K562 (cell line): ENCODE measurements at regions not wholly inside any gene's neighbourhood (a gene's known extent, or its start where the extent isn't known, plus 50 kb on each side); places are given as distances from the start of the nearest gene placed in this dataset.

ENCODE experiments used
- ATAC-seq: fragments of 200-7000 bp; cut with Tn5 transposase; 3 replicates; pipeline ENCODE4 v1.9.1; 2020; ENCODE audit warnings: moderate library complexity
- BruUV-seq: library from RNA; stranded (reverse); fragments of 400-500 nt; replicated peaks from 2 replicates; lab custom pipeline; 2021; lab: Mats Ljungman, UMichigan
- CTCF ChIA-PET: fragments of 300-600 bp; formaldehyde crosslinking; extraction: SDS; loops from one replicate; lab custom pipeline; 2021; ENCODE audit warnings: low intra/inter-chr PET ratio; lab: Yijun Ruan, JAX
- POLR2A ChIA-PET: fragments of 300-600, 350-650 bp; sonication (Branson Sonifier 250); formaldehyde crosslinking; extraction: SDS; loops from one replicate; lab custom pipeline; 2021; ENCODE audit warnings: antibody characterized with exemption, inconsistent platforms; lab: Yijun Ruan, JAX
- DNase-seq, 4 experiments: peaks; one replicate each; pipeline versions ENCODE4 v3.0.0 to v3.0.0-alpha.2; 2011 to 2018; ENCODE audit warnings: low spot score in 3 of 4, mixed read lengths in 3 of 4; ENCODE audit errors: extremely low read depth in 1 of 4
- FAIRE-seq: peaks from 2 replicates; lab custom pipeline; 2011; peaks lifted over from hg19 to GRCh38; lab: Jason Lieb, UNC
- H2AFZ ChIP-seq: 2 replicates; pipeline ENCODE4 v1.6.0; 2011; ENCODE audit warnings: low read depth, low read length, control low read depth, inconsistent platforms
- H3K27ac ChIP-seq: fragments of 200-600 bp; 3 replicates; pipeline ENCODE4 v1.8.0; 2011; ENCODE audit warnings: low read depth, mild to moderate bottlenecking, control low read depth, inconsistent platforms, low read length, moderate library complexity, mixed read lengths; ENCODE audit errors: extremely low read depth
- H3K27me3 ChIP-seq, 2 experiments: fragments of 300-600 bp in 1 of 2; 2 replicates in 1 of 2; 3 replicates in 1 of 2; pipeline versions ENCODE4 v1.6.0 to v1.8.0; 2011; ENCODE audit warnings: inconsistent platforms in 2 of 2, low read length in 2 of 2, mild to moderate bottlenecking in 1 of 2, mixed read lengths in 1 of 2, moderate library complexity in 1 of 2; ENCODE audit not compliant: control insufficient read depth in 2 of 2, insufficient read depth in 2 of 2
- H3K36me3 ChIP-seq: fragments of 300-600 bp; 3 replicates; pipeline ENCODE4 v1.8.0; 2011; ENCODE audit warnings: mild to moderate bottlenecking, low read length, inconsistent platforms; ENCODE audit not compliant: control insufficient read depth, insufficient read depth
- H3K4me1 ChIP-seq, 2 experiments: fragments of 200-600 bp in 1 of 2; replicated peaks in 1 of 2; 2 replicates in 1 of 2; 3 replicates in 1 of 2; pipeline versions ENCODE4 v1.5.1 to v1.8.0; 2011; ENCODE audit warnings: inconsistent platforms in 2 of 2, low read length in 2 of 2, mild to moderate bottlenecking in 1 of 2, mixed read lengths in 1 of 2, moderate library complexity in 1 of 2; ENCODE audit not compliant: control insufficient read depth in 2 of 2, insufficient read depth in 2 of 2
- H3K4me2 ChIP-seq: 2 replicates; pipeline ENCODE4 v1.6.1; 2011; ENCODE audit warnings: low read length, control low read depth, inconsistent platforms, mixed read lengths; ENCODE audit not compliant: insufficient read depth
- H3K4me3 ChIP-seq: fragments of 200-600 bp; sonication (generic), shearing (Covaris generic); 2 replicates; pipeline ENCODE4 v1.5.1; 2016; ENCODE audit warnings: control low read depth, inconsistent platforms
- H3K79me2 ChIP-seq: fragments of 200-600 bp; 3 replicates; pipeline ENCODE4 v1.8.0; 2011; ENCODE audit warnings: low read length, inconsistent platforms; ENCODE audit not compliant: control insufficient read depth, insufficient read depth
- H3K9ac ChIP-seq, 2 experiments: 2 replicates each; pipeline versions ENCODE4 v1.6.0 to v1.6.1; 2011; ENCODE audit warnings: low read depth in 2 of 2, low read length in 2 of 2, control low read depth in 1 of 2, inconsistent platforms in 1 of 2, mild to moderate bottlenecking in 1 of 2, mixed read lengths in 1 of 2; ENCODE audit not compliant: insufficient read depth in 1 of 2
- H3K9me1 ChIP-seq: one replicate; pipeline ENCODE4 v1.6.0; 2011; ENCODE audit warnings: inconsistent platforms, mild to moderate bottlenecking, low read length, moderate library complexity; ENCODE audit not compliant: control insufficient read depth, insufficient read depth
- H3K9me3 ChIP-seq: replicated peaks from 2 replicates; pipeline ENCODE4 v1.5.1; 2011; ENCODE audit warnings: low read depth, low read length, inconsistent platforms; ENCODE audit not compliant: control insufficient read depth, insufficient read depth
- H4K20me1 ChIP-seq: replicated peaks from 2 replicates; pipeline ENCODE4 v1.6.1; 2011; ENCODE audit warnings: low read length, inconsistent platforms, mixed read lengths; ENCODE audit not compliant: control insufficient read depth, insufficient read depth
- CBFA2T2 ChIP-seq: fragments of 450-650 bp; conservative IDR thresholded peaks from 2 replicates; pipeline ENCODE4 v1.6.1; 2017; ENCODE audit warnings: mild to moderate bottlenecking
- HDAC2 ChIP-seq: fragments of 450-650 bp; IDR thresholded peaks from 2 replicates; pipeline ENCODE4 v1.6.1; 2016; ENCODE audit warnings: mild to moderate bottlenecking
- PML ChIP-seq: IDR thresholded peaks from 2 replicates; pipeline ENCODE4 v1.6.1; 2012; ENCODE audit warnings: low read length, inconsistent platforms
- ZEB2 ChIP-seq: fragments of 450-650 bp; IDR thresholded peaks from 2 replicates; pipeline ENCODE4 v1.6.1; 2016
- ZNF311 ChIP-seq: fragments of 250-450 bp; sonication (Bioruptor Pico); IDR thresholded peaks from 2 replicates; pipeline ENCODE4 v1.4.0; 2020; ENCODE audit warnings: mild to moderate bottlenecking, moderate library complexity
- ZNF354B ChIP-seq: fragments of 250-450 bp; sonication (Bioruptor Pico); IDR thresholded peaks from 2 replicates; pipeline ENCODE4 v1.4.0; 2020
- ZNF76 ChIP-seq: fragments of 250-450 bp; sonication (Bioruptor Pico); IDR thresholded peaks from 2 replicates; pipeline ENCODE4 v1.4.0; 2020; ENCODE audit warnings: mild to moderate bottlenecking, moderate library complexity, borderline replicate concordance
- ZNF77 ChIP-seq: fragments of 250-450 bp; sonication (Bioruptor Pico); IDR thresholded peaks from 2 replicates; pipeline ENCODE4 v1.5.0; 2020
- WGBS: fragments of 100-300 bp; shearing (Covaris generic); methylation state at CpG from one replicate; pipeline ENCODE4 v1.1.6; 2016; ENCODE audit warnings: low coverage, mixed read lengths; ENCODE audit not compliant: insufficient coverage; ENCODE audit errors: missing lambda C conversion rate; 5-methylcytosine and 5-hydroxymethylcytosine counted together
- in situ Hi-C: fragments of 300-500 bp; cut with MboI; formaldehyde crosslinking; loops from 4 replicates; pipeline ENCODE4 v1.15.0; 2018; ENCODE audit warnings: inconsistent platforms, mixed read lengths
- intact Hi-C: fragments of 100-400 bp; cut with micrococcal nuclease; formaldehyde crosslinking; loops from 2 replicates; pipeline ENCODE4 v1.14.2; 2022
- TF ChIP-seq, protein P1 (sequence below): IDR thresholded peaks from 2 replicates; pipeline ENCODE4 v1.6.1; 2012; ENCODE audit warnings: low read depth, low read length, improper control_type of control experiment, borderline replicate concordance
- TF ChIP-seq, protein P2 (sequence below): sonication (generic); formaldehyde crosslinking; IDR thresholded peaks from 2 replicates; pipeline ENCODE4 v1.8.1; 2023; ENCODE audit warnings: mild to moderate bottlenecking, missing genetic modification reagents
- TF ChIP-seq, protein P3 (sequence below): fragments of 250-450 bp; sonication (Bioruptor Pico); IDR thresholded peaks from 2 replicates; pipeline ENCODE4 v1.4.0; 2020; ENCODE audit warnings: borderline replicate concordance
- TF ChIP-seq, protein P4 (sequence below): fragments of 200-800 bp; sonication (Bioruptor generic); IDR thresholded peaks from 2 replicates; pipeline ENCODE4 v1.6.1; 2016; ENCODE audit warnings: missing genetic modification characterization, missing compliant biosample characterization

DNA sequence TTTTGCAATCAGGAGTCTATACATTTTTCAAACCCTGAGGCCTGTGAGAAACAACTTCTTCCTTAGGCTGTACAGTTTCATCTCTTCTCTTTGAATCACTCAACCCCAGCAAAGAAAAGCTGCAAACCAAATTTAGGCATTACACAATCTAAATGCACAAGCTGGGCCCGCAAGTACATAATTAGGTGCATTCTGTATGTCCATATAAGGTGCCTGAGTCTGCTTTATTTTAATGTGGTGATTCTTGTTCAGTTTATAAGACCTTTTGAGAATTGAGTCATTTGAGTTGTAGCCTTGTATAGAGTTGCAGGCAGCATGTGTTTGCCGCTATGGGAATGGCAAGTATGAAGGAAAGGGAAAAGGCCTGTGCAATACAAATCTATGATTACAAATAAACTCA, 709.6 kb upstream of the MARCKS start:
- Histone ChIP-seq H3K9me3 (no peaks in the 10 kb centered on the region), H3K27ac (no peak overlapping the region), H3K9me1 (no peaks in the 10 kb centered on the region), H3K79me2 (no peaks in the 10 kb centered on the region), H4K20me1 (no peaks in the 10 kb centered on the region), H3K4me3 (no peak overlapping the region), H2AFZ (no peak overlapping the region), H3K4me2 (no peak overlapping the region), H3K9ac (no peak overlapping the region), H3K36me3 (no peaks in the 10 kb centered on the region), H3K27me3 (no peaks in the 10 kb centered on the region), H3K4me1 (no peaks in the 10 kb centered on the region)
- in situ Hi-C loops: no loop called here
- 7% methylated on average over 2 of the region's 2 CpGs for WGBS
- no peak for ATAC-seq
- no peak for DNase-seq
- no TSS peak for BruUV-seq
- ChIA-PET POLR2A (no interaction called here), CTCF (no interaction called here)
- no peak for FAIRE-seq
- intact Hi-C loops: no loop called here
- TF ChIP-seq ZNF77 (CRISPR knock-in tag) (no peak), ZNF76 (CRISPR knock-in tag) (no peak), ZEB2 (no peak), PML (no peak), ZNF311 (no peak), HDAC2 (no peak), CBFA2T2 (no peak), ZNF354B (no peak)
- TF ChIP-seq, protein P1, sequence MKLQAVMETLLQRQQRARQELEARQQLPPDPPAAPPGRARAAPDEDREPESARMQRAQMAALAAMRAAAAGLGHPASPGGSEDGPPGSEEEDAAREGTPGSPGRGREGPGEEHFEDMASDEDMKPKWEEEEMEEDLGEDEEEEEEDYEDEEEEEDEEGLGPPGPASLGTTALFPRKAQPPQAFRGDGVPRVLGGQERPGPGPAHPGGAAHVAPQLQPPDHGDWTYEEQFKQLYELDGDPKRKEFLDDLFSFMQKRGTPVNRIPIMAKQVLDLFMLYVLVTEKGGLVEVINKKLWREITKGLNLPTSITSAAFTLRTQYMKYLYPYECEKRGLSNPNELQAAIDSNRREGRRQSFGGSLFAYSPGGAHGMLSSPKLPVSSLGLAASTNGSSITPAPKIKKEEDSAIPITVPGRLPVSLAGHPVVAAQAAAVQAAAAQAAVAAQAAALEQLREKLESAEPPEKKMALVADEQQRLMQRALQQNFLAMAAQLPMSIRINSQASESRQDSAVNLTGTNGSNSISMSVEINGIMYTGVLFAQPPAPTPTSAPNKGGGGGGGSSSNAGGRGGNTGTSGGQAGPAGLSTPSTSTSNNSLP: no peak
- TF ChIP-seq, protein P2, sequence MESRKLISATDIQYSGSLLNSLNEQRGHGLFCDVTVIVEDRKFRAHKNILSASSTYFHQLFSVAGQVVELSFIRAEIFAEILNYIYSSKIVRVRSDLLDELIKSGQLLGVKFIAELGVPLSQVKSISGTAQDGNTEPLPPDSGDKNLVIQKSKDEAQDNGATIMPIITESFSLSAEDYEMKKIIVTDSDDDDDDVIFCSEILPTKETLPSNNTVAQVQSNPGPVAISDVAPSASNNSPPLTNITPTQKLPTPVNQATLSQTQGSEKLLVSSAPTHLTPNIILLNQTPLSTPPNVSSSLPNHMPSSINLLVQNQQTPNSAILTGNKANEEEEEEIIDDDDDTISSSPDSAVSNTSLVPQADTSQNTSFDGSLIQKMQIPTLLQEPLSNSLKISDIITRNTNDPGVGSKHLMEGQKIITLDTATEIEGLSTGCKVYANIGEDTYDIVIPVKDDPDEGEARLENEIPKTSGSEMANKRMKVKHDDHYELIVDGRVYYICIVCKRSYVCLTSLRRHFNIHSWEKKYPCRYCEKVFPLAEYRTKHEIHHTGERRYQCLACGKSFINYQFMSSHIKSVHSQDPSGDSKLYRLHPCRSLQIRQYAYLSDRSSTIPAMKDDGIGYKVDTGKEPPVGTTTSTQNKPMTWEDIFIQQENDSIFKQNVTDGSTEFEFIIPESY (CRISPR knock-in tag): no peak
- TF ChIP-seq, protein P3, sequence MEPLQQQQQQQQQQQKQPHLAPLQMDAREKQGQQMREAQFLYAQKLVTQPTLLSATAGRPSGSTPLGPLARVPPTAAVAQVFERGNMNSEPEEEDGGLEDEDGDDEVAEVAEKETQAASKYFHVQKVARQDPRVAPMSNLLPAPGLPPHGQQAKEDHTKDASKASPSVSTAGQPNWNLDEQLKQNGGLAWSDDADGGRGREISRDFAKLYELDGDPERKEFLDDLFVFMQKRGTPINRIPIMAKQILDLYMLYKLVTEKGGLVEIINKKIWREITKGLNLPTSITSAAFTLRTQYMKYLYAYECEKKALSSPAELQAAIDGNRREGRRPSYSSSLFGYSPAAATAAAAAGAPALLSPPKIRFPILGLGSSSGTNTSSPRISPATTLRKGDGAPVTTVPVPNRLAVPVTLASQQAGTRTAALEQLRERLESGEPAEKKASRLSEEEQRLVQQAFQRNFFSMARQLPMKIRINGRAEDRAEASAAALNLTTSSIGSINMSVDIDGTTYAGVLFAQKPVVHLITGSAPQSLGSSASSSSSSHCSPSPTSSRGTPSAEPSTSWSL (CRISPR knock-in tag): no peak
- TF ChIP-seq, protein P4, sequence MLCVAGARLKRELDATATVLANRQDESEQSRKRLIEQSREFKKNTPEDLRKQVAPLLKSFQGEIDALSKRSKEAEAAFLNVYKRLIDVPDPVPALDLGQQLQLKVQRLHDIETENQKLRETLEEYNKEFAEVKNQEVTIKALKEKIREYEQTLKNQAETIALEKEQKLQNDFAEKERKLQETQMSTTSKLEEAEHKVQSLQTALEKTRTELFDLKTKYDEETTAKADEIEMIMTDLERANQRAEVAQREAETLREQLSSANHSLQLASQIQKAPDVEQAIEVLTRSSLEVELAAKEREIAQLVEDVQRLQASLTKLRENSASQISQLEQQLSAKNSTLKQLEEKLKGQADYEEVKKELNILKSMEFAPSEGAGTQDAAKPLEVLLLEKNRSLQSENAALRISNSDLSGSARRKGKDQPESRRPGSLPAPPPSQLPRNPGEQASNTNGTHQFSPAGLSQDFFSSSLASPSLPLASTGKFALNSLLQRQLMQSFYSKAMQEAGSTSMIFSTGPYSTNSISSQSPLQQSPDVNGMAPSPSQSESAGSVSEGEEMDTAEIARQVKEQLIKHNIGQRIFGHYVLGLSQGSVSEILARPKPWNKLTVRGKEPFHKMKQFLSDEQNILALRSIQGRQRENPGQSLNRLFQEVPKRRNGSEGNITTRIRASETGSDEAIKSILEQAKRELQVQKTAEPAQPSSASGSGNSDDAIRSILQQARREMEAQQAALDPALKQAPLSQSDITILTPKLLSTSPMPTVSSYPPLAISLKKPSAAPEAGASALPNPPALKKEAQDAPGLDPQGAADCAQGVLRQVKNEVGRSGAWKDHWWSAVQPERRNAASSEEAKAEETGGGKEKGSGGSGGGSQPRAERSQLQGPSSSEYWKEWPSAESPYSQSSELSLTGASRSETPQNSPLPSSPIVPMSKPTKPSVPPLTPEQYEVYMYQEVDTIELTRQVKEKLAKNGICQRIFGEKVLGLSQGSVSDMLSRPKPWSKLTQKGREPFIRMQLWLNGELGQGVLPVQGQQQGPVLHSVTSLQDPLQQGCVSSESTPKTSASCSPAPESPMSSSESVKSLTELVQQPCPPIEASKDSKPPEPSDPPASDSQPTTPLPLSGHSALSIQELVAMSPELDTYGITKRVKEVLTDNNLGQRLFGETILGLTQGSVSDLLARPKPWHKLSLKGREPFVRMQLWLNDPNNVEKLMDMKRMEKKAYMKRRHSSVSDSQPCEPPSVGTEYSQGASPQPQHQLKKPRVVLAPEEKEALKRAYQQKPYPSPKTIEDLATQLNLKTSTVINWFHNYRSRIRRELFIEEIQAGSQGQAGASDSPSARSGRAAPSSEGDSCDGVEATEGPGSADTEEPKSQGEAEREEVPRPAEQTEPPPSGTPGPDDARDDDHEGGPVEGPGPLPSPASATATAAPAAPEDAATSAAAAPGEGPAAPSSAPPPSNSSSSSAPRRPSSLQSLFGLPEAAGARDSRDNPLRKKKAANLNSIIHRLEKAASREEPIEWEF (CRISPR knock-in tag): no peak
